HG03354 (cell line): ENCODE measurements at regions not wholly inside any gene's neighbourhood (a gene's known extent, or its start where the extent isn't known, plus 50 kb on each side); places are given as distances from the start of the nearest gene placed in this dataset.

Experiments
- ATAC-seq: cut with Tn5 transposase; IDR thresholded peaks from one replicate; pipeline ENCODE4 v1.9.1; 2021; ENCODE audit warnings: mild to moderate bottlenecking; ENCODE audit not compliant: unreplicated experiment, poor library complexity, severe bottlenecking

GRCh38 chr2:150618245-150618895 is 130.9 kb upstream of the RND3 start:
- ATAC-seq: no peak

GRCh38 chr2:150617351-150617978 is 130.0 kb upstream of the RND3 start:
- no peak for ATAC-seq

GRCh38 chr2:150612957-150613710 is 125.7 kb upstream of the RND3 start:
- no peak for ATAC-seq

- no peak for ATAC-seq
Observed at GRCh38 chr2:150610670-150611279, 123.3 kb upstream of the RND3 start.

GRCh38 chr2:150609831-150610582 is 122.5 kb upstream of the RND3 start:
- no peak for ATAC-seq

GRCh38 chr2:150608341-150608740 is 120.9 kb upstream of the RND3 start:
- no peak for ATAC-seq

GRCh38 chr2:150607390-150607811 is 119.9 kb upstream of the RND3 start:
- no peak for ATAC-seq

DNA sequence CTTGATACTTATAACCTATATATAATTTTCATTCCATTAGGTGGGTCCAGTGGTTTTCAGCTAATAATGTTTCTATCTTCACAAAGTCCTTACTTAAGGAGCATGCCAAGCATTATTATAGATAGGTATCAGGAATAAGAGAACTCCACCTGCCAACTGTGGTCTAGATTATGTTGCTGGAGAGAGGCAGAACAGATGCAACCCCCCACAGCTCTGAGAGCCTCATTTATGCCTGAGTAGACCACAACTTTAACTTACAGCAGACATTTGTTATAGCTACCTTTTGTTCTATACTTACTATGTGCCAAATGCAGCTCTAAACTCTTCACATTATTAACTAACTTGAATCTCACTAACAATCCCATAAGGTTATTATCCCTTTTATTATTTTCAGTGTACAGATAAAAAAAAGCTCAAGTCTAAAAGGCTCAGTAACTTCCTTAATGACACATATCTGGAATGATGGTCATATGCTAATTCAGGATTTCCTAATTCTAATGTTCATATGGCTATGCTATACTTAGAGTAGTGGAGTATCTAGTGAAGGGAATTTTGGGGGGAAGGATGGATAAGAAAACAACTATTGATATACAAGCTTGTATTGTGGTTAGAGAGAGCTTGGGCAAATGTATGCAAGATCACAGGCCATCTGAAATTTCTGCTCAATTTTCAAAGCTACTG is 119.1 kb upstream of the RND3 start:
- no peak for ATAC-seq

GRCh38 chr2:150605664-150606063 is 118.2 kb upstream of the RND3 start:
- ATAC-seq: no peak

- ATAC-seq: no peak
Observed at GRCh38 chr2:150601280-150602038, 114.0 kb upstream of the RND3 start.

DNA sequence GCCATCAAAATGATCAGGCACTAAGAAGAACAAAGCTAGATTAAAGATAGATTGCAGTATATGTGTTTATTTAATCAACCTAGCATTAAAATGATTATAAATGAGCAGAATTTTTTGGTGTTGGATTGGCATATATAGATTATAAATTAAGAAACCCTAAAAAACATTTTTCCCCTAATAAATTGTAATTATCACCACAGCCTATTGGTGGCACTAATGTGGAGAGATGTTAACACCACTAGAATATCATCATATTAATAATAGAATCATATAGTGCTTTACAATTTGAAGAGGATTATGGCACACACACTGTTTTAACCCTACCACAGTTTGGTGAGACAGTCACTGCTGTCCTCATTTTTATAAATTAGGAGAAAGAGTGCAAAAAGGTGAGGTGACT is 112.4 kb upstream of the RND3 start:
- no peak for ATAC-seq

- no peak for ATAC-seq
Observed at GRCh38 chr2:150598383-150598782, 110.9 kb upstream of the RND3 start.

- ATAC-seq: no peak
Observed at GRCh38 chr2:150595803-150596470, 108.5 kb upstream of the RND3 start.

DNA sequence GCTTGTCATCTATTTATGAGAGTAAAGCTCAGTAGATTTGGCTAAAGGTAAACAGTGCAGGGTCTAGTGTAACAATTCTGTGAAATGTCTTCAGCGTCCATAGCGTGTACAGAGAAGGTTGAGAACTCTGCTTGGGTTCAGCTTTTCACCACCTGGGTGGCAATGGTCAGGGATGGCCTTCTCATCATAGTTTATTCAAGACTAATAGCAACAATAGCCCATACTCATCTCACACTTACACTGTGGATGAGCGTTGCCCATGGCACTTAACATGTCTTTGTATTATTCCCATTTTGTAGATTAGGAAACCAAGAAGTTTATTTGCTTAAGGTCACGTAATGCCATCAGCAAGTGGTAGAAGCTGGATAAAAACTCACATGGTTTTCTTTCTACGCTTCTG is 106.8 kb upstream of the RND3 start:
- no peak for ATAC-seq

GRCh38 chr2:150591496-150592285 is 104.2 kb upstream of the RND3 start:
- ATAC-seq: no peak

- no peak for ATAC-seq
Observed at GRCh38 chr2:150589681-150590080, 102.2 kb upstream of the RND3 start.

GRCh38 chr2:150588506-150588870 is 101.0 kb upstream of the RND3 start:
- ATAC-seq: no peak
